IPS-18a (cell line): ENCODE measurements at regions not wholly inside any gene's neighbourhood (a gene's known extent, or its start where the extent isn't known, plus 50 kb on each side); places are given as distances from the start of the nearest gene placed in this dataset.

Source experiments
- H3K27ac ChIP-seq: one replicate; pipeline ENCODE4 v1.5.1; 2013; ENCODE audit warnings: low read length
- H3K27me3 ChIP-seq: one replicate; pipeline ENCODE4 v1.6.1; 2013; ENCODE audit warnings: mild to moderate bottlenecking, low read length; ENCODE audit not compliant: control insufficient read depth, insufficient read depth
- H3K36me3 ChIP-seq: one replicate; pipeline ENCODE4 v1.6.1; 2013; ENCODE audit warnings: low read depth, low read length; ENCODE audit not compliant: control insufficient read depth
- H3K4me1 ChIP-seq: one replicate; pipeline ENCODE4 v1.6.1; 2013; ENCODE audit warnings: low read depth, low read length; ENCODE audit not compliant: control insufficient read depth
- H3K4me3 ChIP-seq: one replicate; pipeline ENCODE4 v1.5.1; 2013; ENCODE audit warnings: low read length
- H3K9ac ChIP-seq: one replicate; pipeline ENCODE4 v1.6.1; 2013; ENCODE audit warnings: mild to moderate bottlenecking, low read length, moderate library complexity
- H3K9me3 ChIP-seq: one replicate; pipeline ENCODE4 v1.6.1; 2013; ENCODE audit warnings: low read depth, low read length; ENCODE audit not compliant: control insufficient read depth

- H3K4me3 ChIP-seq = no peak overlapping the region
- H3K4me1 ChIP-seq = peaks cover 17% of the 10 kb centered on the region
These were observed 129.0 kb upstream of the ATXN7L3B start for GRCh38 chr12:74408601-74409166.

GRCh38 chr12:74412606-74413230 lies 124.9 kb upstream of the ATXN7L3B start:
- no peak overlapping the region for H3K9ac ChIP-seq
- H3K4me1 ChIP-seq = peaks cover 14% of the 10 kb centered on the region
- no peak overlapping the region for H3K27ac ChIP-seq
- H3K4me3 ChIP-seq = no peak overlapping the region
- no peaks in the 10 kb centered on the region for H3K36me3 ChIP-seq
- H3K9me3 ChIP-seq = no peaks in the 10 kb centered on the region
- H3K27me3 ChIP-seq = no peaks in the 10 kb centered on the region

More at GRCh38 chr12:74408601-74409166, 129.0 kb upstream of the ATXN7L3B start:
- H3K27me3 ChIP-seq = no peaks in the 10 kb centered on the region
- no peaks in the 10 kb centered on the region for H3K9me3 ChIP-seq
- H3K27ac ChIP-seq = no peak overlapping the region
- no peak overlapping the region for H3K9ac ChIP-seq
- no peaks in the 10 kb centered on the region for H3K36me3 ChIP-seq

- Histone ChIP-seq H3K27me3 (no peaks in the 10 kb centered on the region), H3K4me1 (no peaks in the 10 kb centered on the region), H3K9ac (no peak overlapping the region), H3K27ac (no peak overlapping the region), H3K36me3 (no peaks in the 10 kb centered on the region), H3K9me3 (no peaks in the 10 kb centered on the region), H3K4me3 (no peak overlapping the region)
These were observed 122.0 kb upstream of the ATXN7L3B start for GRCh38 chr12:74415633-74416032.

GRCh38 chr12:74418573-74418972 lies 119.1 kb upstream of the ATXN7L3B start:
- H3K9ac ChIP-seq = no peak overlapping the region
- H3K4me3 ChIP-seq = no peak overlapping the region

GRCh38 chr12:74424778-74425177 lies 112.9 kb upstream of the ATXN7L3B start:
- Histone ChIP-seq H3K27ac (no peak overlapping the region), H3K4me1 (no peaks in the 10 kb centered on the region), H3K9me3 (no peaks in the 10 kb centered on the region), H3K4me3 (no peak overlapping the region), H3K36me3 (no peaks in the 10 kb centered on the region), H3K27me3 (no peaks in the 10 kb centered on the region), H3K9ac (no peak overlapping the region)

More at GRCh38 chr12:74418573-74418972, 119.1 kb upstream of the ATXN7L3B start:
- no peaks in the 10 kb centered on the region for H3K36me3 ChIP-seq
- H3K27ac ChIP-seq = no peak overlapping the region
- H3K9me3 ChIP-seq = no peaks in the 10 kb centered on the region
- no peaks in the 10 kb centered on the region for H3K27me3 ChIP-seq
- no peaks in the 10 kb centered on the region for H3K4me1 ChIP-seq

GRCh38 chr12:74426091-74426490 lies 111.5 kb upstream of the ATXN7L3B start:
- Histone ChIP-seq H3K27me3 (no peaks in the 10 kb centered on the region), H3K4me1 (no peaks in the 10 kb centered on the region), H3K9me3 (no peaks in the 10 kb centered on the region), H3K36me3 (no peaks in the 10 kb centered on the region), H3K27ac (no peak overlapping the region), H3K4me3 (no peak overlapping the region), H3K9ac (no peak overlapping the region)

- H3K9ac ChIP-seq = no peak overlapping the region
- no peaks in the 10 kb centered on the region for H3K4me1 ChIP-seq
- no peaks in the 10 kb centered on the region for H3K36me3 ChIP-seq
- H3K27me3 ChIP-seq = no peaks in the 10 kb centered on the region
- no peak overlapping the region for H3K27ac ChIP-seq
- no peaks in the 10 kb centered on the region for H3K9me3 ChIP-seq
- H3K4me3 ChIP-seq = no peak overlapping the region
These were observed 108.1 kb upstream of the ATXN7L3B start for GRCh38 chr12:74429535-74429934.

- no peak overlapping the region for H3K4me3 ChIP-seq
- no peak overlapping the region for H3K9ac ChIP-seq
- H3K9me3 ChIP-seq = no peaks in the 10 kb centered on the region
- no peaks in the 10 kb centered on the region for H3K4me1 ChIP-seq
- H3K36me3 ChIP-seq = no peaks in the 10 kb centered on the region
- no peaks in the 10 kb centered on the region for H3K27me3 ChIP-seq
- no peak overlapping the region for H3K27ac ChIP-seq
These were observed 105.8 kb upstream of the ATXN7L3B start for GRCh38 chr12:74431801-74432200.

GRCh38 chr12:74440469-74440868 lies 97.2 kb upstream of the ATXN7L3B start:
- no peak overlapping the region for H3K27ac ChIP-seq

GRCh38 chr12:74441872-74442271 lies 95.8 kb upstream of the ATXN7L3B start:
- H3K27ac ChIP-seq = no peak overlapping the region
- H3K4me3 ChIP-seq = no peak overlapping the region
- H3K9ac ChIP-seq = no peak overlapping the region
- no peaks in the 10 kb centered on the region for H3K36me3 ChIP-seq
- H3K27me3 ChIP-seq = no peaks in the 10 kb centered on the region
- no peaks in the 10 kb centered on the region for H3K9me3 ChIP-seq
- H3K4me1 ChIP-seq = no peaks in the 10 kb centered on the region

More at GRCh38 chr12:74440469-74440868, 97.2 kb upstream of the ATXN7L3B start:
- H3K4me1 ChIP-seq = no peaks in the 10 kb centered on the region
- H3K9me3 ChIP-seq = no peaks in the 10 kb centered on the region
- no peak overlapping the region for H3K9ac ChIP-seq
- H3K4me3 ChIP-seq = no peak overlapping the region
- H3K27me3 ChIP-seq = no peaks in the 10 kb centered on the region
- no peaks in the 10 kb centered on the region for H3K36me3 ChIP-seq

GRCh38 chr12:74446466-74446865 lies 91.2 kb upstream of the ATXN7L3B start:
- no peaks in the 10 kb centered on the region for H3K9me3 ChIP-seq
- no peak overlapping the region for H3K27ac ChIP-seq
- H3K27me3 ChIP-seq = no peaks in the 10 kb centered on the region
- no peaks in the 10 kb centered on the region for H3K4me1 ChIP-seq
- H3K4me3 ChIP-seq = no peak overlapping the region
- no peak overlapping the region for H3K9ac ChIP-seq
- H3K36me3 ChIP-seq = no peaks in the 10 kb centered on the region

- Histone ChIP-seq H3K4me1 (no peaks in the 10 kb centered on the region), H3K36me3 (no peaks in the 10 kb centered on the region), H3K27me3 (no peaks in the 10 kb centered on the region), H3K9me3 (no peaks in the 10 kb centered on the region), H3K27ac (no peak overlapping the region), H3K4me3 (no peak overlapping the region), H3K9ac (no peak overlapping the region)
These were observed 87.8 kb upstream of the ATXN7L3B start for GRCh38 chr12:74449872-74450271.
